SU-DHL-6 (cell line): ENCODE measurements at regions not wholly inside any gene's neighbourhood (a gene's known extent, or its start where the extent isn't known, plus 50 kb on each side); places are given as distances from the start of the nearest gene placed in this dataset.

ENCODE experiments used
- H2AFZ ChIP-seq: fragments of 200-600 bp; sonication (generic); 2 replicates; pipeline ENCODE4 v1.6.1; 2014; ENCODE audit warnings: low read depth, mild to moderate bottlenecking, moderate library complexity, mixed read lengths, antibody characterized with exemption, low read length; ENCODE audit not compliant: severe bottlenecking
- H3F3A ChIP-seq: fragments of 200-600 bp; shearing (Covaris generic); 2 replicates; pipeline ENCODE4 v1.6.0; 2016; ENCODE audit warnings: antibody characterized with exemption, mild to moderate bottlenecking; ENCODE audit not compliant: insufficient read depth
- H3K27ac ChIP-seq: fragments of 200-600 bp; sonication (generic); 2 replicates; pipeline ENCODE4 v1.5.1; 2016; ENCODE audit warnings: low read depth, mild to moderate bottlenecking, low read length, moderate library complexity, mixed read lengths
- H3K27me3 ChIP-seq: fragments of 200-600 bp; sonication (generic), shearing (Covaris generic); 2 replicates; pipeline ENCODE4 v1.6.0; 2014; ENCODE audit warnings: mild to moderate bottlenecking, low read length
- H3K36me3 ChIP-seq: fragments of 200-600 bp; sonication (generic); 2 replicates; pipeline ENCODE4 v1.6.1; 2014; ENCODE audit warnings: mild to moderate bottlenecking, low read length, mixed read lengths
- H3K4me2 ChIP-seq: fragments of 300-600, 200-600 bp; shearing (Covaris generic), sonication (generic); 2 replicates; pipeline ENCODE4 v1.6.0; 2014; ENCODE audit warnings: low read length, low read depth, mild to moderate bottlenecking; ENCODE audit not compliant: poor library complexity, severe bottlenecking
- H3K4me3 ChIP-seq: fragments of 200-600 bp; sonication (generic); 2 replicates; pipeline ENCODE4 v1.5.1; 2014; ENCODE audit warnings: antibody characterized with exemption, low read length, mild to moderate bottlenecking, mixed read lengths; ENCODE audit not compliant: insufficient read depth, poor library complexity, severe bottlenecking
- H3K79me2 ChIP-seq: fragments of 200-600 bp; sonication (generic); 2 replicates; pipeline ENCODE4 v1.6.1; 2014; ENCODE audit warnings: mild to moderate bottlenecking, low read length, moderate library complexity; ENCODE audit not compliant: insufficient read depth
- H3K9ac ChIP-seq: fragments of 200-600 bp; sonication (generic); 2 replicates; pipeline ENCODE4 v1.7.0; 2014; ENCODE audit warnings: mild to moderate bottlenecking, low read length
- H3K9me2 ChIP-seq: fragments of 200-600 bp; sonication (generic); replicated peaks from 2 replicates; pipeline ENCODE4 v1.6.1; 2014; ENCODE audit warnings: low read length; ENCODE audit not compliant: insufficient read depth
- H3K9me3 ChIP-seq: fragments of 200-600 bp; sonication (generic); 2 replicates; pipeline ENCODE4 v1.6.1; 2014; ENCODE audit warnings: low read length, mixed read lengths; ENCODE audit not compliant: insufficient read depth
- H4K20me1 ChIP-seq: fragments of 200-600 bp; sonication (generic); 2 replicates; pipeline ENCODE4 v1.6.1; 2014; ENCODE audit warnings: low read depth, mild to moderate bottlenecking, antibody characterized with exemption, low read length, moderate library complexity, mixed read lengths
- EZH2phosphoT487 ChIP-seq: fragments of 200-600 bp; sonication (generic), shearing (Covaris generic); conservative IDR thresholded peaks from 2 replicates; pipeline ENCODE4 v1.6.1; 2018; ENCODE audit warnings: mild to moderate bottlenecking, antibody characterized with exemption, low read length, moderate library complexity, mixed read lengths
- TF ChIP-seq, protein P1 (sequence below): fragments of 200-600 bp; sonication (generic); IDR thresholded peaks from one replicate; pipeline ENCODE4 v1.5.1; 2017; ENCODE audit warnings: antibody characterized with exemption, mild to moderate bottlenecking, low read length, moderate library complexity; ENCODE audit not compliant: insufficient read depth, poor library complexity, severe bottlenecking

- H3K27me3 ChIP-seq = no peaks in the 10 kb centered on the region
- no peaks in the 10 kb centered on the region for H3K79me2 ChIP-seq
- no peaks in the 10 kb centered on the region for H3K36me3 ChIP-seq
- no peak overlapping the region for H3K9ac ChIP-seq
- H3K9me3 ChIP-seq = no peaks in the 10 kb centered on the region
- no peaks in the 10 kb centered on the region for H3K9me2 ChIP-seq
- no peak overlapping the region for H3K27ac ChIP-seq
- H3F3A ChIP-seq = no peaks in the 10 kb centered on the region
- no peak overlapping the region for H2AFZ ChIP-seq
- TF ChIP-seq, protein P1, sequence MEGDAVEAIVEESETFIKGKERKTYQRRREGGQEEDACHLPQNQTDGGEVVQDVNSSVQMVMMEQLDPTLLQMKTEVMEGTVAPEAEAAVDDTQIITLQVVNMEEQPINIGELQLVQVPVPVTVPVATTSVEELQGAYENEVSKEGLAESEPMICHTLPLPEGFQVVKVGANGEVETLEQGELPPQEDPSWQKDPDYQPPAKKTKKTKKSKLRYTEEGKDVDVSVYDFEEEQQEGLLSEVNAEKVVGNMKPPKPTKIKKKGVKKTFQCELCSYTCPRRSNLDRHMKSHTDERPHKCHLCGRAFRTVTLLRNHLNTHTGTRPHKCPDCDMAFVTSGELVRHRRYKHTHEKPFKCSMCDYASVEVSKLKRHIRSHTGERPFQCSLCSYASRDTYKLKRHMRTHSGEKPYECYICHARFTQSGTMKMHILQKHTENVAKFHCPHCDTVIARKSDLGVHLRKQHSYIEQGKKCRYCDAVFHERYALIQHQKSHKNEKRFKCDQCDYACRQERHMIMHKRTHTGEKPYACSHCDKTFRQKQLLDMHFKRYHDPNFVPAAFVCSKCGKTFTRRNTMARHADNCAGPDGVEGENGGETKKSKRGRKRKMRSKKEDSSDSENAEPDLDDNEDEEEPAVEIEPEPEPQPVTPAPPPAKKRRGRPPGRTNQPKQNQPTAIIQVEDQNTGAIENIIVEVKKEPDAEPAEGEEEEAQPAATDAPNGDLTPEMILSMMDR = no peak
- no peak for TF ChIP-seq EZH2phosphoT487
- H3K4me3 ChIP-seq = no peak overlapping the region
- no peak overlapping the region for H3K4me2 ChIP-seq
- no peaks in the 10 kb centered on the region for H4K20me1 ChIP-seq
Measured at GRCh38 chr1:56029319-56030003, 549.9 kb downstream of the PLPP3 start.

GRCh38 chr1:56028911-56029310 is 550.5 kb downstream of the PLPP3 start:
- Histone ChIP-seq H3K9me2 (no peaks in the 10 kb centered on the region), H4K20me1 (no peaks in the 10 kb centered on the region), H3K36me3 (no peaks in the 10 kb centered on the region), H3K27ac (no peak overlapping the region), H3K27me3 (no peaks in the 10 kb centered on the region), H3K9ac (no peak overlapping the region), H3F3A (no peaks in the 10 kb centered on the region), H3K4me3 (no peak overlapping the region), H3K79me2 (no peaks in the 10 kb centered on the region), H3K4me2 (no peak overlapping the region), H3K9me3 (no peaks in the 10 kb centered on the region), H2AFZ (no peak overlapping the region)
- TF ChIP-seq EZH2phosphoT487 = no peak
- TF ChIP-seq, protein P1 = no peak

- no peaks in the 10 kb centered on the region for H3K9me2 ChIP-seq
- H3K79me2 ChIP-seq = no peaks in the 10 kb centered on the region
- no peak overlapping the region for H3K9ac ChIP-seq
- H3K27me3 ChIP-seq = no peaks in the 10 kb centered on the region
- H3K36me3 ChIP-seq = no peaks in the 10 kb centered on the region
- no peaks in the 10 kb centered on the region for H4K20me1 ChIP-seq
- no peak overlapping the region for H3K4me2 ChIP-seq
- no peak overlapping the region for H2AFZ ChIP-seq
- H3F3A ChIP-seq = no peaks in the 10 kb centered on the region
- no peaks in the 10 kb centered on the region for H3K9me3 ChIP-seq
- TF ChIP-seq, protein P1 = no peak
- TF ChIP-seq EZH2phosphoT487 = no peak
- no peak overlapping the region for H3K27ac ChIP-seq
- H3K4me3 ChIP-seq = no peak overlapping the region
Measured at GRCh38 chr1:56028244-56028643, 551.1 kb downstream of the PLPP3 start.

GRCh38 chr1:56025942-56026341 is 553.4 kb downstream of the PLPP3 start:
- no peaks in the 10 kb centered on the region for H3K27me3 ChIP-seq
- no peak overlapping the region for H3K4me2 ChIP-seq
- no peak overlapping the region for H3K27ac ChIP-seq
- H3K9me3 ChIP-seq = no peaks in the 10 kb centered on the region
- H3K79me2 ChIP-seq = no peaks in the 10 kb centered on the region
- no peak overlapping the region for H2AFZ ChIP-seq
- no peaks in the 10 kb centered on the region for H4K20me1 ChIP-seq
- H3K36me3 ChIP-seq = no peaks in the 10 kb centered on the region
- no peaks in the 10 kb centered on the region for H3F3A ChIP-seq
- TF ChIP-seq EZH2phosphoT487 = no peak
- TF ChIP-seq, protein P1 = no peak
- no peaks in the 10 kb centered on the region for H3K9me2 ChIP-seq
- no peak overlapping the region for H3K9ac ChIP-seq
- no peak overlapping the region for H3K4me3 ChIP-seq
